GM19043 (cell line): ENCODE measurements at regions not wholly inside any gene's neighbourhood (a gene's known extent, or its start where the extent isn't known, plus 50 kb on each side); places are given as distances from the start of the nearest gene placed in this dataset.

Source experiments
- ATAC-seq: cut with Tn5 transposase; IDR thresholded peaks from one replicate; pipeline ENCODE4 v1.9.1; 2021; ENCODE audit warnings: low read depth; ENCODE audit not compliant: unreplicated experiment

DNA sequence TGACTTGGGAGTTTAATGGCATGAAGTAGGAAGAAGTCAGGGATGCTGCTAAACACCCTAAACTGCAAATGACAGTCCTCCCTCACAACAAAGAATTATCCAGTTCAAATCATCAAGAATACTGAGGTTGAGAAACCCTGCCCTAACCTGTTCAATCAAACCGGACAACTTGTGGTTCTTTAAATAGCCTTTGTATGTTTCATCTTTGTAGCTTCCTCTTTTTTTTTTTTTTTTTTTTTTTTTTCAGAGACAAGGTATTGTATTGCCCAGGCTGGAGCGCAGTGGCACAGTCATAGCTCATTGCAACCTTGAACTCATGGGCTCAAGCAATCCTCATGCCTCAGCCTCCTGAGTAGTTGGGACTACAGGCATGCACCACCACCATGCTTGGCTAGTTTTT, 52.5 kb upstream of the TTC29 start:
- no peak for ATAC-seq

DNA sequence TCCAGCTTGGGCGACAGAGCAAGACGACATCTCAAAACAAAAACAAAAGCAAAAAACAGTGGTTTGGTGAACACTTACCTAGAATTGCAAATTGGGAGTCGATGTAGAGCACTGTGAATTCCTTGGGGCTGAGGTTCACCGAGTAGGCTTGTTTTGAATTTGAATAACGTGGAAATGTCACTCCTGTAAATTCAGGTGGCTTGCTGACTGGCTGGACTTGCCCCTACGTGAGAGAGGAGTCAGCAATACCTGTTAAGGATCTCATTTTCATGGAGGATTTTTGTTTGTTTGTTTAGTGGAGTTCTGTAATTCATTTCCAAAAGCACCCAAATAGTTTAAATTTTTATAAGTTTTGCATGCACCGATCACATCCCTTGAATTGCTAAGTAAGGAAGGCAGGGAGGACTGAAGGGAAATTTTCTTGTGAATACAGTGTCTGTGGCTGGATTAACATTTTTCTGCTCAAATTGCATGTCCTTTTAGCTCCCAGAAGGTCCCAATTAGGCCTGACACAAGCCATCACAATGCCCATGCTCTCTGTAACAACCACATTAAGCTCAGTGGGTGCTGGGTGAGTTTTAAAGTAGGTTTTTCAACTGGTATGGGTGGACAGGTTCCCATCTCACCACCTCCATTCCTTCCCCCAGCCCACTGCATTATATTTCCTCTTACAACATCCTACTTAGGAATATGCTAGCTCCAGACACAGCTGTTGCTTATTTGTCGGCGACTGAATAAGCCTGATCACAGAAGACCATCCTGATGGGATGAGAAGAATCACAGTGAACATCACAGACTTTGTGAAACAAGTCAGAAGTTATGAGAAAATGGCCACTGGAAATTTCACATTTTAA, 58.5 kb upstream of the TTC29 start:
- no peak for ATAC-seq

DNA sequence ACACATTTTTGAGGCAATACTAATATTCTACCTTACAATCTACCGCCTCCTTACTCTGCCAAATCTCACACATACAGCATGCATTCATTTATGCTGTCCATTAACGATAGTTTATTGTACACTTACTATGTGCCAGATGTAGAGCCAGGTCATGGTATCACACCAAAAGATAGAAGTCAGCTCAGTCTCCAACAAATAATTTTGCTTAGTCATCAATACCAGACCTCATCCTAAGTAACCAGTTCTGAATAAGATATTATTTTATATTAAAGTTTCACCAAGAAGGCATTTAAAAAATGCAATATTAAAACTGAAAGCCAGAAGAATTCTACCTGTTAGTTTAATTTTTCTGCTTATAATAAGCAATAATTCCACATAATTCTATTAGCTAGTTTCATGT, 60.6 kb upstream of the TTC29 start:
- ATAC-seq: no peak

DNA sequence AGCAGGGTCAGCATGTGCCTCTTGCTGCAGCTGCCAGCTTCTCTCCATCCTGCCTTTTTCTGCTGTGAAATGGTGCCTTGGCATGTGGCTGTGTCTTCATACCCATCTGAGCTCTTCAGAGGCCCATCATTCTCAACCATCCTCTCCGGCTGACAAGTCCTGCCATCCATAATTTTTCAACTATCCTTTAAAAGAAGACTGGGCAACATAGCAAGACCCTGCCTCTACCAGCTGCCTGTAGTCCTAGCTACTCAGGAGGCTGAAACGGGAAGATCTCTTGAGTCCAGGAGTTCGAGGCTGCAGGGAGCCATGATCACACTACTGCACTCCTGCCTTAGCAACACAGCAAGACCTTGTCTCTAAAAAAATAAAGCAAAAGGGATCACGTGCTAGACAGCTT, 64.2 kb upstream of the TTC29 start:
- no peak for ATAC-seq

DNA sequence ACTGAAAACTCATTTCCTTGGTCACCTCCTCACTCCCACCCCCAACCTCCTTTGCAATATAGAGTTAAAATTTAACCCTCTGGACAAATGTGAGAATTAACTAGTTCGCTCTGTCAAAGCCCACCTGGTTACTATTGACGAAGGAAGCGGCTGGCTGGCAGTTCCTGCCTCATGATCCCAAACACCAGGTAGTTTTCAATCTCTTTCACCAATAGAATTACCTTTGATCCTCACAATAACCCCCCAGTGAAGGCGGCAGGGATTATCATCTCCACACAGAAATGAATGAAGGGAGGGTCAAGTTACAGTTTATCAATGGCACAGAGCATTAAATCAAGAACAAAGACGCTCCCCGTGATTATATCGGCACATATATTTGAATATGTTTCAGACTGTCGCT, 65.7 kb upstream of the TTC29 start:
- ATAC-seq: no peak

DNA sequence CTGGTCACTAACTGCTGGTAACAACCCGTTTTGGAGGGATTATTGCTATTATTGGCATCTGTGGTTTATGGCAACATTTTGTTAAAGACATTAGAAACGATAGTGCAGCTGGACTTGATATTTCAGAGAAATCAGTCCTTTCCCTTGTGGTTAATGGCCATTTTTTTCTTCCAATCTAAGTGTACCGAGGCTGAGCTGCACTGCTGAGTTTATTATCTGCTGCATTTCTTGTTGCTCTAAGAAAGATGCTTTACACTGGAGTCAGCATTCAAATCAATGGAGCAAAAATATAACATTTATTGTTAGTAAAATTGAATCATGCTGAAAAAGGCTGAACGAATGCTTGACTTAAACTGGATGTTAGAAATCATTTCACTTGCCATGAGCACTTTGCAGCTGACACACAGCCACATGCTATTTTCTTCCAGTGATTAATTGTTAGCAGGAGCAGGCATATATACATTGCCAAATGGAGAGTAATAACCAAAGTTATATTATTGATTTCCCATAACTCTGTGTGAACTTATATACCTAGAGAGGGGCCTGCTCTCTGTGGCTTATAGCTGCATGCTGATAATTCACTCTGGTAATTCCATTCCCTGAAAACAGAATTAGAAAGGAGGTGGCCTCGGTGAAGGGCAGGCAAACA, 66.5 kb upstream of the TTC29 start:
- no peak for ATAC-seq

DNA sequence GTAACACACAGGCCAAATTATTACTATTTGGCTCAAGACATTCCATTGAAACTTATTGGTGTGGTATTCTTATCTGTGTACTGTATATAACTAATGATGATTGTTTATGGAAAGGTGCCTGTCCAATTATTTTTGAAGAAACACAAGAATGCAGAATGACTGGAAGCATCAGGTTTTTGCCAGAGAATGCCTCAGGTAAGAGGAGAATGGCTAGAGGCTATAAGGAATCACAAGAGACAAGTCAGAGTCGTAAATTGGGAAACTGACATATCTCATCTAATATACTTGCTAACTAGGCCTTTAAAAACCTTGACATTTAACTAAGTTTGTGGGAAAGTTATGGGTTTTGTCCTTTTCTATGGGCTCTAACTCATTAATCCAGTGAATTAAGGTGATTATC, 69.3 kb upstream of the TTC29 start:
- no peak for ATAC-seq

DNA sequence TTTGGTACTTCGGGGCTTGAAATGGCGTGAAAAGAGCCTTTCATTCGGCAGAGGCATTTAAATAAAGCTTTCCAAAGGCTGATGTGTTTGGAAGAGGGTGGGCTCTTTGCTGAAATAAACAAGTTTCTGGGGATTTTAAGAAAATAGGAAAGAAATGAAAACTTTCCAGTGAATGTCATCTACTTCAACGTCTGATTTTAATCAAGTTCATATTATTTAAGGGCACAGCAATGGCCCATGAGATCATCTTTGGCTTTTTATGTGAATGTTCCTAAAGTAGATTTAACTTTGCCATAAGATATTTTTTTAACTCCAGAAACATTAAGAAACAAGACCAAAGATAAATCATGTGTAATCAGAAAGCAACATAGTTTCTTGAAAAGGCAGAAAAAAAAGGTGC, 69.8 kb upstream of the TTC29 start:
- ATAC-seq: no peak

DNA sequence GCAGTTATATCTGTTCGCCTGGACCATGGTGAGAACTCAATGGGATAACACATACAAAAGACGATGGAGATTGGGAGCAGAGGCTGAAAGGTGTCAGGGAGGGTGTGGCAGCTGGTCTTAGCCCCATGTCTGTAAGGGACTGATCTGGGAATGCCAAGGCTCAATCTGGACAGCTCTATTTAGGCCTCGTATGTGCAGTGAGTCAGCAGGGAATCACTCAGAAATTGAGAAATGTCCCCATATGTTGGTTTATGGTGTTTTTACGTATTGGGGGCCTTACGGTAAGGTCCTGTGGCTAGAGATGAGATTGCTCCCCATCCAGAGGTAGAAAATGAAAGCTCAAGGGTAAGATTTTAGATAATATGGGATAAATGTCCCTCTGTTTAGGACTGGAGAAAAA, 71.4 kb upstream of the TTC29 start:
- ATAC-seq: no peak

DNA sequence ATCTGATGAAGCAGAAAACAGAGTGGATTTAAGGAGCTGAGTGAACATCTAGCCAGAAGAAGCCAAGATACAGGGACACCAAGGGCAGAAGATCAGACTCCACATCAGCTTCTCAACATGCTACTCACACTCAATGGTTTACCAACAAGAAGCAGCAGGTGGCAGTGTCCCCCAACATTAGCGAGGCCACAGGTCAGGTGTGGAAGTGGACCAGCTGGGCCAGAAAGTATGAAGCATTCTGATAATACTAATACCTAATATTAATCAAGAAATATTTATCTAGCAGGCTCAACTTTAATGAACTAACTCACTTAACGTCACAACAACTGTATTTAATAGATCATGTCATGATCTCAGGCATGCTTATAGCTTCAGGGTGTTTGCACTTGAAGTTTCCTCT, 73.4 kb upstream of the TTC29 start:
- peak; percentile 73 for ATAC-seq

DNA sequence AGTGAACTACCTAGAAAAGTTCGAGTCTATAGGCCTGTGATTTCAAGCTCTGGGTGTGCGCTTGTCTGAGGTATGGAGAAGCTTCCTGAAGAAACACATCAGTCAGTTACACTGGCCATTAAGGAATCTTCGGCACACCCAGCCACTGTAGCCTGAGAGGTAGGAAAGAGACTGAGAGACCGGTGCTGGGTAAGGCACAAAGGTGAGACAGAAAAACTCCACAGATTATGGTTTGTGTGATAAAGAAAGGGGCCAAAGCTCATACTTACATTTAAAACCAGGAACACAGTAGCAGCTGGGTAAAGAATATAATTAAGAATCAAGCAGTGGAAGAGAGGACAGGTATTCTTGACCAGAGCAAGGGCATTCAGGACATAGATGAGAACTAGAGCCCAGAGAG, 74.8 kb upstream of the TTC29 start:
- ATAC-seq: no peak

DNA sequence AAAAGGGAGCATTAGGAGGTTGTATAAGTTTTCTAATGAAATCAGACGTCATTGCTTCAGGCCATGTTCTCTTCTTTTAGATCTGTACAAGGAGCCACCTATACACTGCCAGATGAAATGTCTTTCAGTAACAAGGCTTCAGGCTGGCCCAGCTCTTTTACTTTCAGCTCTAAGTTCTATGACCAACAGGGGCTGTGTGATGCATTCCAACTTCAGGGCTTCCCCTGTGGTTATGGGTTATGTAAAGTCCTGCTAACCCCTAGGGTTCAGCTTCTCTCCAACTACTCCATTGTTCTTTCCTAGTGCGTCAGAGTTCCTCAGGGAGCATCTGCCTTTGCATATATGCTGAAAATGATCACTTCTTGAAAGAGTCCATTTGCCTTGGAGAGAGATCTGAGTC, 79.4 kb upstream of the TTC29 start:
- ATAC-seq: no peak

DNA sequence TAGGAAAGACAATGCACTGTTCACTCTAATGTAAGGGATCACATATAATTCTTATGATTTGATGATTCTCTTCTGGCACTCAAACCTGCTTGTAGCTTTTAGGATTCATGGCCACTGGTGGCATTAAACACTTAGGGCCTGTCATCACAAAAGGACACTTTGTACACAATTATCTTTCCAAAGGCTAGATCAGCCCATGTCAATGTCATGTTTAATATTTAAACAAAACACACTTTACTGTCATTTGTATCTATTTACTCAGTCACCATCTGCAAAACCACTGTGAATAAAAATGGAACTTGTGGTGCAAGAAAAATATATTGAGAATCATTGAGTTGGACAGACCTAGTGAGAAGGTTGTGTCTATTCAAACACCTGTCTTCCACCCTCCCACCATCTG, 83.6 kb upstream of the TTC29 start:
- no peak for ATAC-seq

DNA sequence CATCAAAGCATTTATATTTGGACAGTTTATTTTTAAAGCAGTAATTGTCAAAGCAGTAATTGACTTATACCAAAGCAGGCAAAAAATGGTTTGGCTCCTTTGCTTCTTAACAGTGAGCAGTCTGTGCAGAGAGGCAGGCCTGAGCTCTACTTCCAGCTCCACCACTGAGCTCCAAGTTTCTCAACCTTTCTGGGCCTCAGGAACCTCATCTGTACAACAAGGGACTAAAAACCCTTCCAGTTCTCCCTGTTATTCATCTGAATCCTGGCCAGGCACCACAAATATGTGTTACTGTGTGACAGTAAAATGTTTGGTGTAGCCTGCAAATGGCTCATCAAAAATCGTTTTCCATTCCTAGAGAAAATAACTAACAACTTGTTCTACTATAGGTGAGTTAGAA, 88.7 kb upstream of the TTC29 start:
- no peak for ATAC-seq

DNA sequence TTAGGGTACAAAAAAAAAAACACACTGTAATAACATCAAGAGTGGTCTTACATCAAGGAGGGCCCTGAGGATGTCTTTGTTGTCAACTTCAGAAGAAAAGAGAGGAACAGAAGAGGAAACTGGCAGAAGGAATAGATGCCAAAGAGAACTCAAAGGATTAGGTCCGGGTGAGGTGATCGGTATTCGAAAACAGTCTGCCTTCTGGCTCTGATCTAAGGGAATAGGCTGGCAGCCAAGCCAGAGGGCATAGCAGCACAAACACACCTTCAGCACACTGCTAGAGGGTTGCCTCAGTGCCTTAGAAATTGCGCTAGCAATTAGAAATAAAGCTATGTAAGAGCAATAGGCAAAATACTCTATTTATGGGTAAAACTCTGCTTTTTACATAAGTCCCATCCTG, 91.4 kb upstream of the TTC29 start:
- ATAC-seq: no peak

DNA sequence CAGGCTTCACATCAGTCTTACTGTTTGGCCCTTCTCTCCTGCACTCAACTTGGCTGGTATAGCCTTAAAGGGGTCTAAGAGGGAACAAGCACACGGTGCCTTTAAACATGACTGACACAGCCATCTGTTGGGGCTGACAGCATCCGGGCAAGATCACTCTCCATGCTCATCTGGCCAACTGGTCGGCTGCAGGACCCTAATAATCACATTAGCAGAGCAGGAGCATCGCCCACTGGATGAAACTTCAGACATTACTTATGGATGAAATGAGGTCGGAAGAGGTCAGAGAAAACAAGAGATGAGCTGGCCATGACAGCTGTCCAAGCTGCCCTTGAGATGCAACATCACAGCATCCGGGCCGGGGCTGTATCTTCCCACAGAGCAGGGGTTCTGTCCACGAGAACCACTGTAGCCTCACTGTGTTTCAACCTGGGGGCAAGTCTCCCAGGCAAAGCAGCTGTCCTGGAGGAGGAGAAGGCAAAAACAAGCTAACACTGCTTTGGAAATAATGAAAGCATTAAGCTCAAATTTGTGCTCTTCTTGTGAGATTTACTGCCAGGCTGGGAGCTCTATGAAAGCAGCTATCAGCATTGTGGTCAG, 94.4 kb upstream of the TTC29 start:
- ATAC-seq: no peak

DNA sequence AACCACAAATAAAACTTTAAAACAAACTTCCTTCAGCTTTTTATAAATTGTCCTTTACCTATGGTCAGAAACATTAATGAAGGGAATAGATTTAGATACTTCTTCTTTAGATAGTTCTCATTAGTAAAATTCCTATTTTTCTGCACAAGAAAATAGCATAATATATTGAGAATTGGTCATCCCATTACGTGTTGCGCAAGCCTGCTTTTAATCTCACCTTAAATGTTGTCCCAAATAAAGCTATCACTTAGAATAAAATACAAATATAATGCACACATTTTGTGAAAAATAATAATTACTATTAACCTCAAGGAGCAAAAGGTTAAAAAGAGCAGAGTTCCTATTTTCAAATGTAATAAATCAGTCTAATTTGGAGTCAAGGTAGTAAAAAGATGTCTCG, 95.2 kb upstream of the TTC29 start:
- ATAC-seq: no peak

DNA sequence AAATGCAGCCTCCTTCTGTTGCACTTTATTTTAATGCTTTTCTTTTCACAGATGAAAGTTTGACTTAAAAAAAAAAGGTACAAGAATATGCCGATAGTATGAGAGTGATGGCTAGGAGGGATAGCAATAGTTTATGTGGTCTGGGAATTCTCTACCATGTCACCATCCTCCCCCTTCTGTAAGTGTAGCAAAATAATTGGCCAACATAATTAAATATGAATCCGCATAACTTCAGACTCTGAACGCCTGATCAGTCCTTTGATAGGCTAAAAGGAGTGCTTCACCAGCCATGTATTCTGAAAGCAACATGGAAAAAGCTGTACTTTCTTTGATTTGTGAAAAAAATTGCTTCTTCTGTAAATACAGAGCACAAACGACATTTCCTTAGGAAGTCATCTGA, 95.7 kb upstream of the TTC29 start:
- ATAC-seq: no peak

DNA sequence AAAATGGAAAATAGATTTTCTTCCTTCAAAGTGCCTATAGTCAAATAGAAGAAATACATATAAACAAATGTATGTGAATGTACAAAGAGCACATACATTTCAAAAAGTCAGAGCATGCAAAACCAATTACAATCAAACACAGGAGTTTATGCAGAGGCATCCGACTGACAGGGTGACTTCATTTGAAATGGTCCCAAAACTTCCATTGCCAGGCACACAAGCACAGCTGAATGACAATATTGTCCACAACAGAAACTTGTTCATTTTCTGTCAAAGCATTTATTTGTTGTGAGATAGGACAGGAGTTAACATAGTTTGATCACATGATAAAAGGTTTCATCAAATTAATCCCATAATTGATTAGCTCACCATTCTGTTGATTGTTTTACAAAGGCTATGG, 96.4 kb upstream of the TTC29 start:
- no peak for ATAC-seq

DNA sequence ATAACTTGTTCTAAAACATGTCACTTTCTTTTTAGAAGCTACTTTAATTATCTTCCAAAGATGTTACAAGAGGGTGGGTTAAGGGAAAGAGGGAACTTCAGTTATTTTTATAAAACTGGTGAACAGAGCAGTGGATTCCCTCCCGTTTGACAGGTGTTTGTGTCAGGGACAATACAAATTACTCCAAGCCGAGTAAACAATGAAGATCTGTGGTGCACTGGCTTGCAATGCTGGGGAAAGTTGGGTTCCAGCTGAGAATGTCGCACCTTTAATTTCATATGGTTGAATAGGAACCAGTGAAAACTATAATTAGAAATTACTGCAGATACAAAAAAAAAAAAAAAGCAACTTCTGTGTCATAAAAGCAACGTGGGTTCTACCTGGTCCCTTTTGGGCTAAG, 98.6 kb upstream of the TTC29 start:
- ATAC-seq: no peak

DNA sequence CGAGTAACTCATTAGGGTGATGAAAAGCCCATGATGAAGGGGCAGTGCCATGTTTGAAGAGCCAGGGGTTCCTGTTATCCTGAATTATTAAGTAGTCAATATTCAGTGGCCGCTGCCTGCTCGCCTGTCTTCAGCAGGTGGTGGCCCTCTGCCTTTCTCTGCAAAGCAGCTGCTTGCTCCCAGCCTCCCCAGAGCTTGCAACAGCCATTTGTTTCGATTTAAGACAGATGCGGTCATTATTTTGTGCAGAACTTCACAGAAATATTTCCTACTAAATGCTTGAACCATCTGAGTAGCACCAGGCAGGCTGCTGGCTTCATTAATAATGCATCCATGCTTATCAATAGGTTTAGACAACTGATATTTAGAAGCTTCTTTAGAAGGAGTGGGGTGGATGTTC, 104.3 kb upstream of the TTC29 start:
- no peak for ATAC-seq

DNA sequence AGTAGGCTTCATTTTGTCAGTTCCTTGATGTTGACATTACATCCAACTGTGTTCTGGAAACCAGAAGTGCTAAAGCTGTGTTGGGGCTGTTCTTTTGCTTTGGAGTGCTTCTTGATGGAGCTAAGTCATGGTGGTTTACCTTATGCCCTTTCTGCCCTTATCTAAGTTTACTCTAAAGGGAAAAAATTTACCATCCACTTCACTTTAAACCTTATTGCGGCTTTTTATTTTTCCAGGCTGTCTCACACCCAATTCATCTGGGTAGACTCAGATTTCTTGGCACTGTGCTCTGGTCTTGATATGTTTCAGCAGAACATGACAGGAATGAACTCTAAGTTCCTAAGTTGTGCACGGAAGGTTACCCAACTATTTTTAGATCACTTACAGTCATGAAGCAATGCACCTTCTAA, 104.7 kb upstream of the TTC29 start:
- no peak for ATAC-seq
